KMS-11 (cell line): ENCODE measurements at regions not wholly inside any gene's neighbourhood (a gene's known extent, or its start where the extent isn't known, plus 50 kb on each side); places are given as distances from the start of the nearest gene placed in this dataset.

ENCODE experiments used
- H2AFZ ChIP-seq: fragments of 200-600 bp; sonication (generic); 2 replicates; pipeline ENCODE4 v1.6.1; 2016; ENCODE audit warnings: antibody characterized with exemption, mixed run types, low read depth
- H3K27ac ChIP-seq: fragments of 200-600 bp; sonication (generic); 2 replicates; pipeline ENCODE4 v1.6.1; 2016; ENCODE audit warnings: mild to moderate bottlenecking, mixed run types
- H3K27me3 ChIP-seq: fragments of 200-600 bp; sonication (generic); 2 replicates; pipeline ENCODE4 v1.6.1; 2017; ENCODE audit warnings: mild to moderate bottlenecking, low read depth, mixed run types, moderate library complexity; ENCODE audit not compliant: insufficient read depth
- H3K36me3 ChIP-seq: fragments of 200-600 bp; sonication (generic); 2 replicates; pipeline ENCODE4 v1.6.1; 2017; ENCODE audit warnings: mild to moderate bottlenecking, mixed run types; ENCODE audit not compliant: insufficient read depth
- H3K4me1 ChIP-seq: fragments of 200-600 bp; sonication (generic); 2 replicates; pipeline ENCODE4 v1.6.1; 2016; ENCODE audit warnings: mild to moderate bottlenecking, low read depth, mixed run types; ENCODE audit not compliant: poor library complexity, severe bottlenecking
- H3K4me2 ChIP-seq: fragments of 200-600 bp; sonication (generic); 2 replicates; pipeline ENCODE4 v1.7.0; 2016; ENCODE audit warnings: mild to moderate bottlenecking, mixed run types
- H3K4me3 ChIP-seq: fragments of 200-600 bp; sonication (generic); IDR thresholded peaks from 2 replicates; pipeline ENCODE4 v1.6.1; 2017; ENCODE audit warnings: low read depth, low read length, mixed read lengths; ENCODE audit not compliant: insufficient read depth
- H3K79me2 ChIP-seq: fragments of 200-600 bp; sonication (generic); 2 replicates; pipeline ENCODE4 v1.6.1; 2016; ENCODE audit warnings: low read depth, mixed run types; ENCODE audit not compliant: insufficient read depth
- H3K9ac ChIP-seq: fragments of 200-600 bp; sonication (generic); 2 replicates; pipeline ENCODE4 v1.6.1; 2016; ENCODE audit warnings: mild to moderate bottlenecking, mixed run types
- H4K20me1 ChIP-seq: fragments of 200-600 bp; sonication (generic); 2 replicates; pipeline ENCODE4 v1.6.1; 2016; ENCODE audit warnings: mild to moderate bottlenecking, mixed run types; ENCODE audit not compliant: insufficient read depth
- CTCF ChIP-seq: fragments of 200-600 bp; sonication (generic); conservative IDR thresholded peaks from 2 replicates; pipeline ENCODE4 v1.6.1; 2017; ENCODE audit warnings: low read depth, mild to moderate bottlenecking, antibody characterized with exemption, low read length, moderate library complexity, mixed read lengths

- Histone ChIP-seq H3K9ac (no peak overlapping the region), H2AFZ (no peak overlapping the region), H3K79me2 (no peaks in the 10 kb centered on the region), H3K36me3 (no peaks in the 10 kb centered on the region), H3K27ac (no peak overlapping the region), H3K27me3 (no peaks in the 10 kb centered on the region), H3K4me1 (no peaks in the 10 kb centered on the region), H4K20me1 (no peaks in the 10 kb centered on the region), H3K4me2 (no peak overlapping the region), H3K4me3 (no peak overlapping the region)
- TF ChIP-seq CTCF: no peak
Observed at GRCh38 chr11:42085736-42086135, 626.3 kb upstream of the LRRC4C start.

- Histone ChIP-seq H3K4me2 (no peak overlapping the region), H3K27me3 (no peaks in the 10 kb centered on the region), H3K79me2 (no peaks in the 10 kb centered on the region), H4K20me1 (no peaks in the 10 kb centered on the region), H2AFZ (no peak overlapping the region), H3K4me3 (no peak overlapping the region), H3K27ac (no peak overlapping the region), H3K36me3 (no peaks in the 10 kb centered on the region), H3K9ac (no peak overlapping the region), H3K4me1 (no peaks in the 10 kb centered on the region)
- TF ChIP-seq CTCF: no peak
Observed at GRCh38 chr11:42093541-42093940, 634.1 kb upstream of the LRRC4C start.

GRCh38 chr11:42098075-42098474 is 638.6 kb upstream of the LRRC4C start:
- H3K36me3 ChIP-seq: no peaks in the 10 kb centered on the region
- TF ChIP-seq CTCF: no peak
- H3K4me3 ChIP-seq: no peak overlapping the region
- no peaks in the 10 kb centered on the region for H4K20me1 ChIP-seq
- no peaks in the 10 kb centered on the region for H3K79me2 ChIP-seq
- H3K9ac ChIP-seq: no peak overlapping the region
- H3K4me2 ChIP-seq: no peak overlapping the region
- H3K4me1 ChIP-seq: no peaks in the 10 kb centered on the region
- no peak overlapping the region for H3K27ac ChIP-seq
- no peak overlapping the region for H2AFZ ChIP-seq
- H3K27me3 ChIP-seq: no peaks in the 10 kb centered on the region

GRCh38 chr11:42112866-42113265 is 653.4 kb upstream of the LRRC4C start:
- Histone ChIP-seq H3K27me3 (no peaks in the 10 kb centered on the region), H3K36me3 (no peaks in the 10 kb centered on the region), H3K9ac (no peak overlapping the region), H3K79me2 (no peaks in the 10 kb centered on the region), H3K4me1 (no peaks in the 10 kb centered on the region), H3K4me3 (no peak overlapping the region), H2AFZ (no peak overlapping the region), H3K27ac (no peak overlapping the region), H4K20me1 (no peaks in the 10 kb centered on the region), H3K4me2 (no peak overlapping the region)
- no peak for TF ChIP-seq CTCF

GRCh38 chr11:42114927-42115326 is 655.5 kb upstream of the LRRC4C start:
- Histone ChIP-seq H4K20me1 (no peaks in the 10 kb centered on the region), H3K4me2 (no peak overlapping the region), H3K27me3 (no peaks in the 10 kb centered on the region), H3K9ac (no peak overlapping the region), H2AFZ (no peak overlapping the region), H3K79me2 (no peaks in the 10 kb centered on the region), H3K4me1 (no peaks in the 10 kb centered on the region), H3K36me3 (no peaks in the 10 kb centered on the region), H3K4me3 (no peak overlapping the region), H3K27ac (no peak overlapping the region)
- TF ChIP-seq CTCF: no peak
